ACC112 (cell line): ENCODE measurements at regions not wholly inside any gene's neighbourhood (a gene's known extent, or its start where the extent isn't known, plus 50 kb on each side); places are given as distances from the start of the nearest gene placed in this dataset.

ENCODE experiments used
- H2AFZ ChIP-seq: fragments of 200-600 bp; sonication (generic); one replicate; pipeline ENCODE4 v1.6.0; 2017; ENCODE audit warnings: antibody characterized with exemption, low read length; ENCODE audit not compliant: unreplicated experiment
- H3K27ac ChIP-seq: fragments of 200-600 bp; sonication (generic); 2 replicates; pipeline ENCODE4 v1.5.1; 2014; ENCODE audit warnings: low read depth, mild to moderate bottlenecking, antibody characterized with exemption, low read length, moderate library complexity
- H3K27me3 ChIP-seq: fragments of 200-600 bp; sonication (generic); 2 replicates; pipeline ENCODE4 v1.6.1; 2014; ENCODE audit warnings: mild to moderate bottlenecking, antibody characterized with exemption, low read length, moderate library complexity, mixed read lengths; ENCODE audit not compliant: insufficient read depth
- H3K36me3 ChIP-seq: fragments of 200-600 bp; sonication (generic); 2 replicates; pipeline ENCODE4 v1.6.1; 2016; ENCODE audit warnings: mild to moderate bottlenecking, antibody characterized with exemption, low read length, moderate library complexity, mixed read lengths; ENCODE audit not compliant: insufficient read depth
- H3K4me1 ChIP-seq: fragments of 200-600 bp; sonication (generic); one replicate; pipeline ENCODE4 v1.6.1; 2016; ENCODE audit warnings: low read length, mixed read lengths; ENCODE audit not compliant: insufficient read depth, unreplicated experiment, control insufficient read depth
- H3K4me3 ChIP-seq: fragments of 200-600 bp; sonication (generic); 2 replicates; pipeline ENCODE4 v1.5.1; 2014; ENCODE audit warnings: mild to moderate bottlenecking, low read depth, low read length
- H3K79me2 ChIP-seq: fragments of 200-600 bp; sonication (generic); one replicate; pipeline ENCODE4 v1.6.0; 2016; ENCODE audit warnings: low read length; ENCODE audit not compliant: control insufficient read depth, unreplicated experiment, insufficient read depth

- H3K27me3 ChIP-seq = peaks cover 18% of the 10 kb centered on the region; the same call in 1 of the 2 replicates
- no peak overlapping the region for H3K4me3 ChIP-seq
- no peak overlapping the region for H3K27ac ChIP-seq
Measured at GRCh38 chr6:26268659-26269402, 96.2 kb upstream of the BTN3A2 start.

GRCh38 chr6:26269531-26270485, 95.2 kb upstream of the BTN3A2 start:
- Histone ChIP-seq H3K27ac (no peak overlapping the region), H3K4me3 (peak overlapping the region; percentile 78), H3K36me3 (no peaks in the 10 kb centered on the region), H3K27me3 (peaks cover 18% of the 10 kb centered on the region; the same call in 1 of the 2 replicates), H2AFZ (no peak overlapping the region), H3K79me2 (no peaks in the 10 kb centered on the region), H3K4me1 (peaks cover 3% of the 10 kb centered on the region)

More at GRCh38 chr6:26268659-26269402, 96.2 kb upstream of the BTN3A2 start:
- H3K4me1 ChIP-seq = no peaks in the 10 kb centered on the region
- no peak overlapping the region for H2AFZ ChIP-seq
- H3K36me3 ChIP-seq = no peaks in the 10 kb centered on the region
- no peaks in the 10 kb centered on the region for H3K79me2 ChIP-seq

- H3K27ac ChIP-seq = 0 out of 2 replicates have a peak overlapping the region, but pooled peaks have one; percentile 10
- H3K79me2 ChIP-seq = no peaks in the 10 kb centered on the region
- no peak overlapping the region for H2AFZ ChIP-seq
Measured at GRCh38 chr6:26270486-26270861, 94.5 kb upstream of the BTN3A2 start.

DNA sequence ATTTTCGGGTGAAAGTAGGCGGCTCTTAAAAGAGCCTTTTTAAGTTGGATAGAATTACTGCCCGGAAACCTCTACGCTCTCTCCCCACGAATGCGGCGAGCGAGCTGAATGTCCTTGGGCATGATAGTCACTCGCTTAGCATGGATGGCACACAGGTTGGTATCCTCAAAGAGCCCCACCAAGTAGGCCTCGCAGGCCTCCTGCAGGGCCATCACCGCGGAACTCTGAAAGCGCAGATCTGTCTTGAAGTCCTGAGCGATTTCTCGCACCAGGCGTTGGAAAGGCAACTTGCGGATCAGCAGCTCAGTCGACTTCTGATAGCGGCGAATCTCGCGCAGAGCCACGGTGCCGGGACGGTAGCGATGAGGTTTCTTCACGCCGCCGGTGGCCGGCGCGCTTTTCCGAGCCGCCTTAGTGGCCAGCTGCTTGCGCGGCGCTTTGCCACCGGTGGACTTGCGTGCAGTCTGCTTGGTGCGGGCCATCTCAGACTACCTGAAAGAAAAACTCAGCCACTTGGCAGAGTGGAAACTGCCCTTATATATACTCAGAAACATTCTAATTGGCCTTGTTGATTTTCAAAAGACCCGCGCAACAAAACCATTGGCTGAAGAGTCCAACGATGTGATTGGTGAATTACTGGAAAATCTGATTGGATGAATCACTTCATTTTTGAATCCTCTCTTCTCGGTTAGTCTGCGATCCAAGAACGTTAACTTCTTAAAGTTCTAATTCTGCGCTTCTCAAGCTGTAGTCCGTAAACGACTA, 93.9 kb upstream of the BTN3A2 start:
- no peaks in the 10 kb centered on the region for H3K79me2 ChIP-seq
- peak overlapping the region; percentile 66 for H2AFZ ChIP-seq
- peaks cover 18% of the 10 kb centered on the region; the same call in 1 of the 2 replicates for H3K27me3 ChIP-seq
- no peaks in the 10 kb centered on the region for H3K36me3 ChIP-seq
- H3K27ac ChIP-seq = peak overlapping the region; percentile 48
- H3K4me1 ChIP-seq = peaks cover 3% of the 10 kb centered on the region
- H3K4me3 ChIP-seq = peak overlapping the region; percentile 78

More at GRCh38 chr6:26270486-26270861, 94.5 kb upstream of the BTN3A2 start:
- Histone ChIP-seq H3K27me3 (peaks cover 18% of the 10 kb centered on the region; the same call in 1 of the 2 replicates), H3K36me3 (no peaks in the 10 kb centered on the region), H3K4me1 (peaks cover 3% of the 10 kb centered on the region), H3K4me3 (peak overlapping the region; percentile 78)

DNA sequence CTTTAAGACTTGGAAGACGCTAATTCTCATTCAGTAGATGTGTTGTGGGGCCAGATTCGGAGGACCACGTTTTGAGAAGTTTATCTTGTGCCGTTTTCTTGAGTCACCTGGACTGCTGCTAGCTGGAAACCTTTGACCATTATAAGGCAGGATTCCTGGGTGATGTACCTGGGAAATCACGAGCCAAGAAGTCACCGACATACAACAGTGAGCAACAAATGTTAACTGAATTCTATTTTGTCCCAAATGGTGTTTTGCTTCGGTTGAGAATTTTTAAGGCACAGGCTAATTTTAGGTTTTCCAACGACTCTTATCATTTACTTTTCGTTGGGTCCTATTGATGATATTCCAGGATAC, 93.4 kb upstream of the BTN3A2 start:
- peak overlapping the region; percentile 48 for H3K27ac ChIP-seq
- H2AFZ ChIP-seq = peak overlapping the region; percentile 66

GRCh38 chr6:26272171-26272637, 92.8 kb upstream of the BTN3A2 start:
- peaks cover 3% of the 10 kb centered on the region for H3K4me1 ChIP-seq
- peaks cover 18% of the 10 kb centered on the region; the same call in 1 of the 2 replicates for H3K27me3 ChIP-seq
- peak overlapping the region; percentile 66 for H2AFZ ChIP-seq
- peak overlapping the region; percentile 78 for H3K4me3 ChIP-seq
- no peaks in the 10 kb centered on the region for H3K79me2 ChIP-seq
- H3K27ac ChIP-seq = peak overlapping the region; percentile 36
- H3K36me3 ChIP-seq = no peaks in the 10 kb centered on the region

More for the DNA sequence above, 93.4 kb upstream of the BTN3A2 start:
- H3K79me2 ChIP-seq = no peaks in the 10 kb centered on the region
- peaks cover 3% of the 10 kb centered on the region for H3K4me1 ChIP-seq
- H3K36me3 ChIP-seq = no peaks in the 10 kb centered on the region
- peaks cover 18% of the 10 kb centered on the region; the same call in 1 of the 2 replicates for H3K27me3 ChIP-seq
- H3K4me3 ChIP-seq = peak overlapping the region; percentile 78

- H2AFZ ChIP-seq = peak overlapping the region; percentile 88
- peaks cover 18% of the 10 kb centered on the region; the same call in 1 of the 2 replicates for H3K27me3 ChIP-seq
- peak overlapping the region; percentile 78 for H3K4me3 ChIP-seq
- H3K79me2 ChIP-seq = no peaks in the 10 kb centered on the region
- no peaks in the 10 kb centered on the region for H3K36me3 ChIP-seq
- H3K4me1 ChIP-seq = peaks cover 3% of the 10 kb centered on the region
- peak overlapping the region; percentile 62 for H3K27ac ChIP-seq
Measured at GRCh38 chr6:26273673-26274588, 91.1 kb upstream of the BTN3A2 start.

- Histone ChIP-seq H3K27me3 (peaks cover 16% of the 10 kb centered on the region; the same call in 1 of the 2 replicates), H3K79me2 (no peaks in the 10 kb centered on the region), H3K4me3 (no peak overlapping the region), H3K27ac (no peak overlapping the region), H3K4me1 (peaks cover 3% of the 10 kb centered on the region), H3K36me3 (peaks cover under 1% of the 10 kb centered on the region; the same call in 1 of the 2 replicates), H2AFZ (no peak overlapping the region)
Measured at GRCh38 chr6:26275663-26276062, 89.3 kb upstream of the BTN3A2 start.

DNA sequence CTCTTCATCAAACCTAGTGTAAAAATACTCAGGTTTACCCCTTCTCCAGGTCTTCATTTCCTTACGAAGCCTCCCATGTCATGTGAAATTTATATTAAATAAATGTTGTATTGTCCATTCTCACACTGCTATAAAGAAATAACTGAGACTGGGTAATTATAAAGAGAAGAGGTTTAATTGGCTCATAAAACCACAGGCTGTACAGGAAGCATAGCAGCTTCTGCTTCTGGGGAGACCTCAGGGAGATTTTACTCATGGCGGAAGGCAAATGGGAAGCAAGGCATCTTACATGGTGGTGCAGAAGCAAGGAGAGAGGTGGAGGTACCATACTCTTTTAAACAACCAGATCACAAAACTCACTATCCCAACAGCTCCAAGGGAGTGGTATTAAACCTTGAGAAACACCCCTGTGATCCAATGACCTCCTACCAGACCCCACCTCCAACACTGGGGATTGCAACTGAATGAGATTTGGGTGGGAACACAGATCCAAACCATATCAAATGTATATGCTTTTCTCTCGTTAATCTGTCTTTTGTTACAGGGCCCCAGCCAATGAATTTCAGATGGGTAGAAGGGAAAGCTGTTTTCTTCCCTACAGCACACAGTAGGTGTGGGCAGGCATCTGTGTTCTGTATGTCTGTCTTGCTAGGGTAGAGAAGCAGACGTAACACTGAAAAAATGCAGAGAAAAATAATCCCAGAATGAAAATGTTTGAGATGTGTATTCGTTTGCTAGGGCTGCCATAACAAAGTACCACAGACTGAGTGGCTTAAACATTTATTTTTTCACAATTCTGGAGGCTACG, 88.0 kb upstream of the BTN3A2 start:
- Histone ChIP-seq H3K36me3 (peaks cover 4% of the 10 kb centered on the region; the same call in 1 of the 2 replicates), H3K27ac (no peak overlapping the region), H3K79me2 (no peaks in the 10 kb centered on the region)

More for the DNA sequence above, 88.0 kb upstream of the BTN3A2 start:
- no peak overlapping the region for H2AFZ ChIP-seq
- peaks cover 3% of the 10 kb centered on the region for H3K4me1 ChIP-seq
- peaks cover 3% of the 10 kb centered on the region; the same call in 1 of the 2 replicates for H3K27me3 ChIP-seq
- H3K4me3 ChIP-seq = no peak overlapping the region
